HG03280 (cell line): ENCODE measurements at regions not wholly inside any gene's neighbourhood (a gene's known extent, or its start where the extent isn't known, plus 50 kb on each side); places are given as distances from the start of the nearest gene placed in this dataset.
"Not testable (repeated sequence)": the region's sequence is repeated elsewhere in the genome, so short reads cannot be mapped to it uniquely, and the experiment has no call there.

Experiments used
- ATAC-seq: cut with Tn5 transposase; IDR thresholded peaks from one replicate; pipeline ENCODE4 v1.9.1; 2021; ENCODE audit warnings: mild to moderate bottlenecking, moderate library complexity; ENCODE audit not compliant: unreplicated experiment

DNA sequence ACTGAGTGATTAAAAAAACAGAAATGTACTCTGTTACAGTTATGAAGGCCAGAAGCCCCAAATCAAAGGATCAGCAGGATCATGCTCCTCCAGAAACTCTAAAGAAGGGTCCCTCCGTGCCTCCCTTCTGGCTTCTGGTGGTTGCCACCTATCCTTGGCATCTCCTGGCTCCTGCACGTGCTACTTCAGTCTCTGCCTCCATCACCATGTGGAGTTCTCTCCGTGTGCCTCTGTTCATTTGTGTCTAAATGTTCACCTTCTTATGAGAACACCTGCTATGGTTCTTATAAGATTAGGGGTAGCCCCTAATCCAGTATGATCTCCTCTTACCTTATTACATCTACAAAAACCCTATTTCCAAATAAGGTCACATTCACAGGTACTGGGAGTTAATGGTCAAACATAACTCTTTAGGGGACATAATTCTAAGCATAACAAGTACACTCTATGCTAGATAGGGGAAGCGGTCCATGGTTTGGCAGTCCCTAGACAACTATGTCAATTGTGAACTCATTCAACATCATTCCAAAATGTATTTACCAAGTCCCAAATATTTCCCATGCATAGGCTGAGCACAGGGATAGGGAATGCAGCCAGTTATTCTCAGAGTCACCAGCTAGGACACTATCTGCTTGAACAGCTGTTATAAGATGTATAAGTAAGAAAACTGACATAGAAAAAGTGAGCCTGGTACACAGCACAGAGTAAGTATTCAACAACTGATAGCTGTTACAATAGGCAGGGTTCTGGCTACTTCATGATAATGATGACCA lies 295.5 kb upstream of the BOD1L1 start:
- ATAC-seq = no peak

GRCh38 chr4:13924900-13925299 lies 297.4 kb upstream of the BOD1L1 start:
- ATAC-seq = not testable (repeated sequence)

DNA sequence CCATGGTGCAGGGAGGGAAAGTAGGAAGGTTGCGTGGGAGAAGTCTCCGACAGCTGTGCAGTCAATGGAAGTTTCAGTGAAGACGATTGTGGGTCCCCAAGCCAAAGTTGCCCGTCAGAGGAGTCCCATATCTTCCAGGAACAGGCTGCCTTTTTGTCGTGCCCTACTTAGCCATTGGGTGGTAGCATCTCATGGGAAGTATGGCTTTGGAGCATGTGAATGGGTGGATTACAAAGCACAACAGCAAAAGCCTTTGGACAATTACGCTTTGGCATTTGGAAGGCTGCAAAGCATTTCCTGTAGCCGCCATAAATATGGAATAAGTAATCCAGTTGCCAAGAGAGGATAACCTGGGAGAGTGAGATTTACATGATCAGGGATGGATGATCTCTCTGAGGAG lies 300.7 kb upstream of the BOD1L1 start:
- ATAC-seq = no peak

- no peak for ATAC-seq
Measured at GRCh38 chr4:13930155-13930554, 302.6 kb upstream of the BOD1L1 start.

DNA sequence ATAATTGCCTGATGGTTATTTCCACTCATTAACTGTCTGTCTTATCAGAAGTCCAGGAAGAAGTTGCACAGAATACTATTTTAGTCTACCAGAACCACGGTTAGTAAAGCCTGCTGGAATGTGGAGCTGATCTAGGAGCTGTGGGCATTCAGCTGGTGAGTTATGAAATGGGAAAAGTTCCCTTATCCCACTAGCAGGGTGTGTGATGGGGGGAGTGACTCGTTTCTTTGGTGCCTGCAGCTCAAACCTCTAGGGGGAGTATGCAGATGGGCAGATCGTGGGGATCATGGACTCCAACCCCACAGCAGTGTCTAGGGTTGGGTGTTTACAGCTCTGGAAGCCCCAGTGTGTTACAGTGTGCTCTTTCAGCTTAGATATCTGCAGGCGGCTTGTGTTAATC lies 305.7 kb upstream of the BOD1L1 start:
- no peak for ATAC-seq

GRCh38 chr4:13938299-13938698 lies 310.8 kb upstream of the BOD1L1 start:
- ATAC-seq = no peak

DNA sequence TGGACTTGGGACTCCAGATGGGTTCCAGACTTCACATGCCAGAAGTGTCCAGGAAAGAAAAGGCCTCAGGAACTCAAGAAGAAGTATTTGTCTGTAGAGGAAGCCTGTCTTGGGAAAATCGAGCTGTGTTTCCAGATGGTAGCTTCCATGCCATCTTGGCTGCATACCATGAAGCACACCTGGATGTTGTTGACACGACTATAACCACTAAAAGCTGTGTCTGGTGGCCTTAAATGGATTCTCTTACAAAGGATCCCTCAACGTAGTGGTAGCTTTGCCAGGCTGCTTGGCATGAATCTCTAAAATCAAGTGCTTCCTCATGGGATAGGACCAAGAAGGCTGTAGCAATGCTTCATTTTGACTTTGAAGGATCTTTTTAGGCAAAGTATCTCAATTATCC lies 313.4 kb upstream of the BOD1L1 start:
- ATAC-seq = no peak

DNA sequence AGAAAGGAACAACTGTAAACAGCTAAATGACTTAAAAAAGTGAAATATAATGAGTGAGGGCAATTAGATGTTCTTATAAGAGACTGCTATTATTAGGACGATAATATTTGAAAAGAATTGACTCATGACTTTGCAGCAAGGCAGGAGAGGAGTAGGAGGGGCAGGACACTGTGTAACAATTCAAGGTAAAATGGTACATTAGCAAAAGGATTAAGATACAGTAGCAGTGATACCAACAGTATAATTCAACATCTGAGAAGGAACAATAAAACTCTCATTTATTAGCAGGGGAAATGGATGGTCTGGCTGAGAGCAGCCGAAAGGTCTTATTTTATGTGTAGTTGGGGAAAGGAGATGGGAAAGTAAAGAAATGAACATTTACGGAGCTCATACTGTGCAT lies 315.5 kb upstream of the BOD1L1 start:
- no peak for ATAC-seq

DNA sequence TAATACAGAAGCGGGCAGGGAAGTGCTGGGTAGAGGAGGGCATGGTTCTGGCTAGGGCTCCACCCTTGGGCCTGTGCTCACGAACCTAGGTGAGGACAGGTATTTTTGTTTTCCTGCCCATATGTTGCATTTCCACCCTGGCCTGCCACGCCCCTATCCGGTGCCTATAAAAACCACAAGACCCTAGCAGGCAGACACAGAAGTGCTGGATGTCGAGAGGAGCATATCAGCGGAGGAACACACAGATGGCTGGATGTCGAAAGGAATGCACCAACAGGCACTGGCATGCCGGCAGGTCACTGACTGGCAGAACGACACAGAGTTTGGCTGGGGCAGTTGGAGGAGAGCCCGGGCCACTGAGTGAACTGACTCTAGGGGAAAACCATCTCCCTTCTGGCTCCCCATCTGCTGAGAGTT lies 316.6 kb upstream of the BOD1L1 start:
- ATAC-seq = no peak

DNA sequence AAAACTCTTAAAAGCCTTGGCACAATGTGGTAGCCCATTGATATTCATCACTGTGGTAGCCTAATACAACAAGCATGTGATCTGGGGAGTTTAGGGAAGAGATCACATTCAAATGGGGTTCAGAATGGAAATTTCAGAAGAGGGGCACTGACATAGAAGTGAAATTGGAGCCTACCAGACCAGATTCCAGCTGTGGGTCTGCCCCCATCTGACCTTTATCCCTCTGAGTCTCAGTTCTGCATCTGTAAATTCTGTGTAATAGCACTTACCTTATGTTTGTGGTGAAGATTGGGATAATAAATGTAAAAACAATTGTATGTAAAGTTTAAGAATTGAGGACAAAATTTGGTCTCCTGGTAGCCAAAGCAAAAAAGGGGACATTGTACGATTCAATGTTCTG lies 320.4 kb upstream of the BOD1L1 start:
- ATAC-seq = no peak

DNA sequence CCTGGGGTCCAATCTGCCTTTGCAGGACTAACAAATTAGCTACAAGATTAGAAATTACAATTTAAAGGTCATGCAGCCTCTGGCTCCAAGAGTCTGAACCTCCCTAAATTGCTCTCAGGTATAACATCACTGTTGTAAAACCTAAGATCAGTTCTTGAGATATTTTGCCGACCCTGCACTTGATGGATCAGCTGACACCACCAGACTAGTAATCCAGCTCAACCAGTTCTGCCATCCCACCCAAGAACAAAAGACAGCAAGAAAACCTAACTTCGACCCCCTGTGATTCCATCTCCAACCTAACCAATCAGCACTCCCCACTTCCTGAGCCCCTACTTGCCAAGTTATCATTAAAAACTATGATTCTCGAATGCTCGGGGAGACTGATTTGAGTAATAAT lies 323.0 kb upstream of the BOD1L1 start:
- ATAC-seq = no peak

DNA sequence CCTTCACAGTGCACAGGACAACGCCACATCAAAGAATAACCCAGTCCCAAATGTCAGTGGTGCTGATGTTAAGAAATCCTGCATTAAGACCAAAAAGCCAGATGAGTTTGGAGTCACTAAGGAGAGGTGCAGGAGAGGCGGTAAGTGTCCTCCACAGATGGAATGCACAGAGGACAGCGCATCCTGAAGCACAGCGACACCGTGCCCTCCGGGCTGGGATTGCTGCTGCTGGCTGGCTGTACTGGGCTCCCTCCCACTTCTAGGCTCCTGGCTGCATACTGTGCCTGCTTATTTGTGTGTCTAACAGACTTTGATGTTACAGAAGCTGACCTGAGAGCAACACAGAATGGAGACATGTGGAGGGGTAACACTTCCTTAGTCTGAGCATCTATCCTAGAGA lies 325.6 kb upstream of the BOD1L1 start:
- no peak for ATAC-seq

DNA sequence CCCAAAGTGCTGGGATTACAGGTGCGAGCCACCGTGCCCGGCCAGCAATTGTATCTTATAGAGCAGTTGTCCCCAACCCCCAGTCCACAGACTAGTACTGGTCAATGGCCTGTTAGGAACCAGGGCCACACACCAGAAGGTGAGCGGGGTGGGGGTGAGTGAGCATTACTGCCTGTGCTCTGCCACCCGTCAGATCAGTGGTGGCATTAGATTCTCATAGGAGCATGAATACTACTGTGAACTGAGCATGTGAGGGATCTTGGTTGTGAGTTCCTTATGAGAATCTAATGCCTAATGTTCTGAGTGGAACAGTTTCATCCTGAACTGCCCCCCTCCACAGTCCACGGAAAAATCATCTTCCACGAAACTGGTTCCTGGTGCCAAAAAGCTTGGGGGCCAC lies 328.0 kb upstream of the BOD1L1 start:
- ATAC-seq = no peak

- ATAC-seq = no peak
Measured at GRCh38 chr4:13956947-13957346, 329.4 kb upstream of the BOD1L1 start.

- no peak for ATAC-seq
Measured at GRCh38 chr4:13957871-13958270, 330.3 kb upstream of the BOD1L1 start.

GRCh38 chr4:13963601-13964000 lies 336.1 kb upstream of the BOD1L1 start:
- no peak for ATAC-seq

GRCh38 chr4:13966231-13967195 lies 339.0 kb upstream of the BOD1L1 start:
- ATAC-seq = no peak

GRCh38 chr4:13968723-13969122 lies 341.2 kb upstream of the BOD1L1 start:
- ATAC-seq = no peak

DNA sequence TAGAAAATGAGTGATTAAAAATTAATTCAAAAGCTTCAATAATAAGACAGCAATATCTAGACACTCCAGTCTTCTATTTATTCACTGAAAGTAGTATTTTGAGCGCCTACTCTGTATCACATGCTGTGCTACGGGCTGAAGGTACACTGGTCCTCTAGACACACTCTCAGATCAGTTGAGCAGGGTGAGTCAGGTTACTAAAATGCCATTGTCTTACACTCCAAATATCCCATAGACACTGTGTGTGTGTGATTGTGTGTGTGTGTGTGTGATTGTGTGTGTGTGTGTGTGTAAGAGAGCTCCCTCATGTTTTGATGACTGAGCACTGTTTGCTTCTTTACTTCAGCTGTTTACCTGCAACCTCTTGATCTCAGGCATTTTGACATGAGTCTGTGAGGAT lies 342.8 kb upstream of the BOD1L1 start:
- no peak for ATAC-seq

DNA sequence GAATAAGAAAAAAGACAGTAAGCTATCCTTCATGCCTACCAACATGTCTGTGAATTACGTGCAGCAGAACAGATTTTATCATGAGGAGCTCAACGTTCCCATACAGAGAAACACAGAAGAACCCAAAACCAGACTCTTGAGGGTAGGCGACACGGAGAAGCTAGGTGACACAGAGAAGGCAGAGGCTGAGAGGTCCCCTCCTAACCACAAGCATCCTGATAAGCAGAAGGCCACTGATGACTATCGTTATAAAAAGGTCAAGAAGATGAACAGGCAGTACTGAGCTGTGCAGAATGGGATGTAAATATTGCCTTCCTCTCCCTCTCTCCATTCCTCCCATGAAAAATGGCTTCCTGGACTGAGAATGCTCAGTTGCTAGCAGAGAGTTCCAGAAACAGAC lies 350.2 kb upstream of the BOD1L1 start:
- no peak for ATAC-seq

DNA sequence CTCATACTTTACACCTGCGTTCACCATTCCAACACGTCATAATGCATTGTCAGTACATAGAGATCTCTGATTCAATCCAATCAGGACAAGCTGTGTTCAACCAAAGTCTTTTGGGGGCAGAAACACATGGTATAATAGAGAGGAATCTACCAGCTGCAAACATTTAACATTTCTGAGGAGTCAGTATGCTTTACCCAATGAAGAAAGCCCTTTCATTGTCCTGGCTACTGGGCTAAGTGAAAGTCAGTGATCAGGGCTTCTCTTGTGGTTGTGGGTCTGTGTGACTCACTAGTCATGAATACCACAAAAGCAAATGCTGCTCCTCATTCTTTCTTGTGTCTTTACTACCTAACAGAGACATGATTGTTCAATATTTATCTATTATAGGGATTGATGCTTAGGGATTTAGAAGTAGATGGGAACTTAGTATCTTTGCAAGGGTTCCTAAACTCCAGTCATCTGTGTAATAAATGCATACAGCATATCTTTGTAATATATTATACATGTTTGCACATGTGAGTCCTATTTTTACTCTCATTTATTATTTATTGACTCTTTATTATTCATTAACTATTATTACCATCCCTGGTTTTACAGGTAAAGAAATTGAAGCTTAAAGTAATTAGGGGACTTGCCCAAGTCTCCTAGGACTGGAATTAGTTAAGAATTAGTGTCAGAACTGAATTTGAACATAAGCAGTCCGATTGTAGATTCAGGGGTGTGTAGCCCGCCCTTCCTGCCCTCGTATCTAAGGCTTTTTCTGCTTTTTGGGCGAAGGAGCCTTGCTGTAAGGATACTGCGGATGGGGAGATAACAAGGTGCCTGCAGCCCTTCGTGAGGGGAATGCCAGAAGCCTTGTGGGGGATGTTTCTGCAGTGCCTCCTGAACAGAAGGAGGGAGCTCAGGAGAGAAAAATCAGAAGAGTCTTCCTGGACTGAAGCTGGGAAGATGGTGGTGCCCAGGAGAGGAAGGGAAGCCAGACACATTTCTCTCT lies 353.1 kb upstream of the BOD1L1 start:
- ATAC-seq = no peak
